Heart left ventricle (tissue), 13 donors: ENCODE measurements at regions not wholly inside any gene's neighbourhood (a gene's known extent, or its start where the extent isn't known, plus 50 kb on each side); places are given as distances from the start of the nearest gene placed in this dataset.
"Not testable (repeated sequence)": the region's sequence is repeated elsewhere in the genome, so short reads cannot be mapped to it uniquely, and the experiment has no call there.

Experiments
- POLR2A ChIP-seq, 2 donors: fragments of 450-650 bp; IDR thresholded peaks; one replicate each; pipeline ENCODE4 v1.6.1; 2017; ENCODE audit warnings: antibody characterized with exemption in 2 of 2, mild to moderate bottlenecking in 2 of 2, moderate library complexity in 2 of 2
- TF ChIP-seq, protein P1 (sequence below), 12 donors: fragments of 200-600 bp; sonication (generic) in 4 of 12; IDR thresholded peaks; one replicate each; pipeline versions ENCODE4 v1.5.0 to v1.8.0; 2018 to 2022; ENCODE audit warnings: antibody characterized with exemption in 12 of 12, mild to moderate bottlenecking in 5 of 12
- donor health status: ischemic (EF 13 %, LVEDD 7.1; RV severe dilation, severe dysfunction).
- donor health status: DM: no; HTN: yes; CAD: no.
- donor health status: DM: no; HTN: no; CAD: no.
- donor health status: ischemic (EF 25% LVEDD 6.9; RV normal size, moderate dysfunction).
- donor health status: ischemic (EF 25% LVEDD 5.7; RV mildly dilated, moderate dysfunction).
- donor health status: ischemic (EF 35%, LVEDD 5.7; RV mildly dilated, moderate dysfunction).
- donor health status: nonischemic (EF 11% LVEDD 7.7; RV severe dilation, severe dysfunction).
- donor health status: DM: yes; HTN: yes; CAD: no.
- donor health status: PGD.
- donor health status: ischemic (EF 29% LVEDD 5.4; RV normal size, mild dysfunction).
- donor health status: nonischemic (EF 23%, LVEDD 6.1; RV moderate dilation, normal function).

DNA sequence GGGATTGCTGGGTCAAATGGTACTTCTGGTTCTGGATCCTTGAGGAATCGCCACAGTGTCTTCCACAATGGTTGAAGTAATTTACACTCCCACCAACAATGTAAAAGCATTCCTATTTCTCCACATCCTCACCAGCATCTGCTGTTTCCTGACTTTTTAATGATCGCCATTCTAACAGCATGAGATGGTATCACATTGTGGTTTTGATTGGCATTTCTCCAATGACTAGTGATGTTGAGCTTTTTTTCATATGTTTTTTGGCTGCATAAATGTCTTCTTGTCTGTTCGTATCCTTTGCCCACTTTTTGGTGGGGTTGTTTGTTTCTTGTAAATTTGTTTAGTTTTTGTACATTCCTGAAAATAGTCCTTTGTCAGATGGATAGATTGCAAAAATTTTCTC is 2125.7 kb downstream of the PCDH9 start:
- TF ChIP-seq, protein P1, sequence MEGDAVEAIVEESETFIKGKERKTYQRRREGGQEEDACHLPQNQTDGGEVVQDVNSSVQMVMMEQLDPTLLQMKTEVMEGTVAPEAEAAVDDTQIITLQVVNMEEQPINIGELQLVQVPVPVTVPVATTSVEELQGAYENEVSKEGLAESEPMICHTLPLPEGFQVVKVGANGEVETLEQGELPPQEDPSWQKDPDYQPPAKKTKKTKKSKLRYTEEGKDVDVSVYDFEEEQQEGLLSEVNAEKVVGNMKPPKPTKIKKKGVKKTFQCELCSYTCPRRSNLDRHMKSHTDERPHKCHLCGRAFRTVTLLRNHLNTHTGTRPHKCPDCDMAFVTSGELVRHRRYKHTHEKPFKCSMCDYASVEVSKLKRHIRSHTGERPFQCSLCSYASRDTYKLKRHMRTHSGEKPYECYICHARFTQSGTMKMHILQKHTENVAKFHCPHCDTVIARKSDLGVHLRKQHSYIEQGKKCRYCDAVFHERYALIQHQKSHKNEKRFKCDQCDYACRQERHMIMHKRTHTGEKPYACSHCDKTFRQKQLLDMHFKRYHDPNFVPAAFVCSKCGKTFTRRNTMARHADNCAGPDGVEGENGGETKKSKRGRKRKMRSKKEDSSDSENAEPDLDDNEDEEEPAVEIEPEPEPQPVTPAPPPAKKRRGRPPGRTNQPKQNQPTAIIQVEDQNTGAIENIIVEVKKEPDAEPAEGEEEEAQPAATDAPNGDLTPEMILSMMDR (IDR thresholded peaks at IDR 0.05), result not testable (repeated sequence)
- TF ChIP-seq POLR2A (IDR thresholded peaks at IDR 0.05), result not testable (repeated sequence)
